Stimulated activated CD4-positive, alpha-beta T cell treated with anti-CD3 and anti-CD28 coated beads, Interleukin-15, amount 100 ng/mL, for 24 hours (primary cell): ENCODE measurements at regions not wholly inside any gene's neighbourhood (a gene's known extent, or its start where the extent isn't known, plus 50 kb on each side); places are given as distances from the start of the nearest gene placed in this dataset.
"Not testable (repeated sequence)": the region's sequence is repeated elsewhere in the genome, so short reads cannot be mapped to it uniquely, and the experiment has no call there.

Experiments
- DNase-seq: peaks from one replicate; pipeline ENCODE4 v3.0.0-alpha.2; 2020

DNA sequence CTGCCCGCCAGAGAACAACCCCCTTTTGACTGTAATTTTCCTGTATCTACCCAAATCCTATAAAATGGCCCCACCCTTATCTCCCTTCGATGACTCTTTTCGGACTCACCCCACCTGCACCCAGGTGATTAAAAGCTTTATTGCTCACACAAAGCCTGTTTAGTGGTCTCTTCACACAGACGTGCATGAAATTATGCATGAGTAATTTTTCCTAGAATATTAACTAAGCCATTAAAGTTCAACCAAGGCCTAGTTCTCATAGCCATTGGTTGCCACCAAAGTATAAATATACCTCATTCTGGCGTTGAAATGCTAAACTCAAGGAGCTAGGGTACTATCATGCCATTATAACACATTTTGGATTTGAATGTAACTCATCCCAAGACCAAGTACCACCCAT, 243.9 kb downstream of the ZNF608 start:
- no peak for DNase-seq

DNA sequence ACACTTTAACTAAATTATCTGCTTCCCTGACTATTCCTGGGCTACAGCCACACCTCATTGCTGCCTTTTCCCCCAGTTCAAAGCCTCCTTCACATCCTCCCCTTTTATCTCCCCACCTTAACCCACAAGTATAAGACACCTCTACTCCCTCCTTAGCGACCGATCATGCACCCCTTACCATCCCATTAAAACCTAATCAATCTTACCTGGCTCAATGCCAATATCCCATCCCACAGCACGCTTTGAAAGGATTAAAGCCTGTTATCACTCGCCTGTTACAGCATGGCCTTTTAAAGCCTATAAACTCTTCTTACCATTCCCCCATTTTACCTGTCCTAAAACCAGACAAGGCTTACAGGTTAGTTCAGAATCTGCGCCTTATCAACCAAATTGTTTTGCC, 246.6 kb downstream of the ZNF608 start:
- DNase-seq = not testable (repeated sequence)

DNA sequence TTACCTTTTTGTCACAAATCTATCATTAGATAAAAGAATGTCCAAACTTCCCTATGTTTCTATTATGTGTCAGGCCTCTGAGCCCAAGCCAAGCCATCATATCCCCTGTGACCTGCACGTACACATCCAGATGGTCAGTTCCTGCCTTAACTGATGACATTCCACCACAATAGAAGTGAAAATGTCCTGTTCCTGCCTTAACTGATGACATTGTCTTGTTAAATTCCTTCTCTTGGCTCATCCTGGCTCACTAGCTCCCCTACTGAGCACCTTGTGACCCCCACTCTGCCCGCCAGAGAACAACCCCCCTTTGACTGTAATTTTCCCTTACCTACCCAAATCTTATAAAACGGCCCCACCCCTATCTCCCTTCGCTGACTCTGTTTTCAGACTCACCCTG, 249.5 kb downstream of the ZNF608 start:
- not testable (repeated sequence) for DNase-seq

DNA sequence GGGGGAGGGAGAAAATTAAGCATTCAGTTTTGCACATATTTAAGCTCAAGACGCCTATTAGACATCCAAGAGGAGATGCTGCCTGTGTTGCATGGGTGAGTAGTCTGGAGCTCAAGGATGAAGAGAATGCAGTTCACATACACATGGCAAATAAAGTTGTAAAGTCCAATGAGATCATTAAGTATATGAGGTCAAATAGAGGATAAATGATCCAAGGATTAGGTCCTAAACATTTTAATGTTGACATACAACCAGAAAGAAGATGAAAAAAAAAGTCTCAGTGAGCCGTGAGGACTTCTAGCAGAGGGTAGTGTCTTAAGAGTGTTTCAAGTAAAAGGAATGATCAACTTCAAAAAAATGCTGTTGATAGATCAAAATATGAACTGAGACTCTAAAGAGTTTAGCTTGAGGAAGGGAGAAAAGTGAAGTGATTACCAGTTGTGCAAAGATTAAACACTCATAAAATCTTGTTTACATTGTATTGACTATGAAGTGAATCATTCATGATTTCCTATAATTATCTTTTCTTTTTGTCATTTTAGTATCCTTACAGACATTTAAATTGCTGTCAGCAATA, 251.8 kb downstream of the ZNF608 start:
- no peak for DNase-seq

DNA sequence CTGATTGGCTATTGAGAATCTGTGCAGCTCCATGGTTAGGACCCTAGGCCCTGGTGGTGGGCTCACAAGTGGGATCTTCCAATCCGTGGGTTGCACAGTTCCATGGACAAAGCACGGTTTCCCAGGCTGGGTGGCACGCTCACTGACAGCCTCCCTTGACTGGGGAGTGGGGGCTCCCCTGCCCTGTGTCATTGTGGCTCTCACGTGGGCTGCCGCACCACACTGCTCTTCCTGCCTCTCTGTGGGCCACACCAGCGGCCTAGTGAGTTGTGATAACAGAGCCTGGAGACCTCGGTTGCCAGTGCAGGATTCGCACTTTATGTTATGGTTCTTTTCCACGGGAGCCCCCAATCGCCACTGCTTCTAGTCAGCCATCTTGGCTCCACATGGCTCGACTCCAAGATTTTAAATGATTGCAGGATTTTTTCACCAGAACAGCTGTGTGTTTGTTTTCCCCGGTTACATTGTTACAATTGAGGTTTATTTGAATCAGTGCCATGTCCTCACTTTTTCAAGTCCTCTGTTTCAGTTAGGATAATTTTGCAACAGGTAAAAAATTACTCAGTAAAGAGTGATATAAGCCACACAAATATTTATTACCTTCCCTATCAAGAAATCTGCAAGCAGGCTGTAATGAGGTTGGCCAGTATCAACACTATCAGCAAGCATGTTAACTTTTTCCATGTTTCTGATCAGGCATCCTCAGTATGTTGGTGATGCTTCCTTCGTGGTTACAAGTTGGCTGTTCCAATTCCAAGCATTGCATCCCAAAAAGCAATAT, 253.8 kb downstream of the ZNF608 start:
- no peak for DNase-seq

DNA sequence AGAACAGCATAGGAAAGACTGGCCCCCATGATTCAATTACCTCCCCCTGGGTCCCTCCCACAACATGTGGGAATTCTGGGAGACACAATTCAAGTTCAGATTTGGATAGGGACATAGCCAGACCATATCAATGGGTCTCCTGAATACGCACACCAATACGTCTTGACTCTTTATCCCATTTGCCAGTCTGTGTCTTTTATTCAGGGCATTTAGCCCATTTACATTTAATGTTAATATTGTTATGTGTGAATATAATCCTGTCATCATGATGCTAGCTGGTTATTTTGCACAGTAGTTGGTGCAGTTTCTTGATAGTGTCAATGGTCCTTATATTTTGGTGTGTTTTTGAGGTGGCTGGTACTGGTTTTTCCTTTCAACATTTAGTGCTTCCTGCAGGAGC, 256.1 kb downstream of the ZNF608 start:
- DNase-seq = not testable (repeated sequence)

DNA sequence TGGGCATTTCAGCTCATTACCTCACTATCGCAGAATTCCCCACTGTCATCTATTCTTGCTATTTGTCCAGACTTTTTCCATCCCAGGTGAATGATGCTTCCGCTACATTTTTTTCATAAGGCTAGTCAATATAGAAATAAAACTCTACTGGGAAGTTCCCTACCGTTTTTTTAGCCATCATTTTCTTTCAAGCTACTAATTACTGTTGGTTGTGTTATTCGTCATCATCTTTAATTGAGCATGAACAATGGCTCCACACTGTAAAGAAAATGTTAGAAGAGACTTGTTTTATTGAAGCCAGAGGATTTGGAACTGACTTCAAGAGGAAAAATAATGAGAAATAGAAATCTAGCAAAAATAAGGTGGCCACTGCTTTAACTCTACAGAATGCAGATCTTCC, 265.0 kb downstream of the ZNF608 start:
- no peak for DNase-seq

DNA sequence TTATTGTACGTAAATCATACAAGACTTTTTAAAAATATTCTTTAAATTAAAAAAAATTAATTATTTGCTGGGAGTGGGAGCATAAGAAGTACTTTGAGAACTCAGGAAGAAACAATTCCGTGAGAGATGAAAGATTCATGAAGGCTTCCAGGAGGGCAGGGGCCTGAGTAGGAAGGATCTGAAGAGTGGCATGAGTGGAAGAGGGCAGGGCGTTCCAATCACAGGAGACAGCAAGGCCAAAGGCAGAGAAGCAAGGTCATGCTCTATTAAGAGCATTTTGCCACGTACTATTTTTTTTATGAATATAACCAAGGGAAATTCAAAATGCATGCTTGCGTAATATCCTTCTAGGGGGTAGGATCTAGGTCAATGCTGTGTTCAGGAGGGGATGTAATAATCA, 265.5 kb downstream of the ZNF608 start:
- DNase-seq = no peak

DNA sequence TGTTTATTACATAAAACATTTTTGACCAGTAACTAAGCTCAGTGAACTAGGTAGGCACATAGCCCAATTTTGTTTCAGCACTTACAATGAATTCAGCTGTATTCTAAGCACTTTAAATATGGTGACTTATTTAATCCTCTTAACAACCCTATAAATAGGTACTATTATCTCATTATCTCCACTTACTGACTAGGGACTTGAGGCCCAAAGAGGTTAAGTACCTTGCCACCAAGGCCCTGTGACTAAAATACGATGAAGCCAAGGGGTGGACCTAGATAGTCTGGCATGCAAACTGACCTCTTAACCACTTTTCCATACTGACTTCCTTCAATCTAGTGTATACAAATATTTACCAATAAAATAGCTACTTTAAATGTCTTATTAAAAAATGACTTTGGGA, 266.4 kb downstream of the ZNF608 start:
- DNase-seq = no peak

DNA sequence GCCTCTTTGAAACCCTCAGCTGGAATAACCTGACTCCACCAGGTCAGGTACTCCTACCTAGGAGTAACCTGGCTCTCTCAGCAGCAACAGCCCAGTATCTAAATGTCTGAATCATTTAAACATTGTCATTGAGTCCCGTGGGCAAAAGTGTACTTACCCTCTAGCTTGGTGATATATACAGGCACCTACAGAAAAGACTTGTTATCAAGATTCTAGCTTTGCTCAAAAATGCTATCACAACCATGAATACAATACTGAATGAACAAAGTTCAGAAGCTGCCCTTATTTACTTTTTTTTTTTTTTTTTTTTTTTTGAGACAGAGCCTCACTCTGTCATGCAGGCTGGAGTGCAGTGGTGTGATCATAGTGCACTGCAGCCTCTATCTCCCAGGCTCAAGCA, 268.2 kb downstream of the ZNF608 start:
- no peak for DNase-seq

DNA sequence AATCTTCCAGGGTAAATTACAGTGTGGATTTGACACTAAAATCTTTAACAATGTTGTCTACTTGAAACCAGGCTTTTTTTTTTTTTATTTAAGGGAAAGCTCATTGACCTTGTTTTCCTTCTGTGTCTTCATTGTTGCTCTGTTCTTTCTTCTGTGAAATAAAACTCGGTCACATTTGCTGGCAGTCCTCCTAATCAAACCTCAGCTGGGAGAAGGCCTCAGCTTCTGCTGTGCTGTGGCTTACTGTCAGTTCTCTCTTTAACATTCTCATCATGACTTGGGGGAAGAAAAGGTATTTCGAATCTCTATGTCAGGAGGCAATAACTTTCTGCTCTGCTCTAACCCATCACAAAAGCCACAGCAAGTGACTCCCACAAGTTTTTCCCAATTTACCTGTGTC, 268.9 kb downstream of the ZNF608 start:
- DNase-seq = no peak

DNA sequence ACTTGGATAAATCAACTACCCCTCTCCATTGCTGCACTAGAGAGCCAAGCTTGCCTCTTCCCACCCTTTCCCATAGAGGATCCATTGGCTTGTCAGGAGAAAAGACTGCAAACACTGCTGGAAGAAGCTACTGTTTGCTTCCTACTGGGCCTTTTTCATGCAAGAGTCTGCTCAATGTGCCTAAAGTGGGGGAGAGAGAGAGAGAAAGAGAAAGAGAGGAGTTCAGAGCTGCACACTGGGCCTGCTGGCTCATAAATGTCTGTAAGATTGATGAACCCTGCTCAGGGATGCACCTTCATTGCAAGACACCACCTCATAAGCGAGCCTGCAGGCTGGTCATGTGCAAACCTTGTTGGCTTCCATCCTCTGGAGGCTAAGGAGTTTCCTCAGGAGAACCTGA, 269.4 kb downstream of the ZNF608 start:
- no peak for DNase-seq

DNA sequence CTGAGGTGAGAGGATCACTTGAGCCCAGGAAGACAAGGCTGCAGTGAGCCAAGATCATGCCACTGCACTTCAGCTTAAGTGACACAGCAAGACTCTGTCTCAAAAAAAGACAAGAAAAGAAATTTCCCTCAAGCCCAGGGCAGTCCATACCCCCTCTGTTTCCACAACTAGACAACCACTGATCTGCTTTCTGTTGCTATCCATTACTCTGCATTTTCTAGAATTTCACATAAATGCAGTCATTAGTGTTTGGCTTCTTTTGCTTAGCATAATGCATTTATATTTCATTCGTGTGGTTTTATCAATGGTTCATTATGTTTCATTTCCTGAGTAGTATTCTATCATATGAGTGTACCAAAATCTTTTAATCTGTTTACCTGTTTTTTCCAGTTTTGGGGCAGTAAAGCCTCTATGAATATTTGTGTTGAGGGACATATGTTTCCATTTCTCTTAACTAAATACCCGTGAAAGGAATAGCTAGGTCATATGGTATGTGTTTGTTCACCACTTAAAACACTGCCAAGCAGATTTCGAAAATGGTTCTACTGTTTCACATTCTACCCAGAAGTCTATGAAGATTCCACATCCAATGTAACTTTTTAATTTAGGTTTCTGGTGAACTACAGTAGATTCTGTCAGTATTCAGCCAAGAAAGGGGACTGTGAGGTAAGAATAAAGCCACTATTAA, 271.8 kb downstream of the ZNF608 start:
- no peak for DNase-seq

DNA sequence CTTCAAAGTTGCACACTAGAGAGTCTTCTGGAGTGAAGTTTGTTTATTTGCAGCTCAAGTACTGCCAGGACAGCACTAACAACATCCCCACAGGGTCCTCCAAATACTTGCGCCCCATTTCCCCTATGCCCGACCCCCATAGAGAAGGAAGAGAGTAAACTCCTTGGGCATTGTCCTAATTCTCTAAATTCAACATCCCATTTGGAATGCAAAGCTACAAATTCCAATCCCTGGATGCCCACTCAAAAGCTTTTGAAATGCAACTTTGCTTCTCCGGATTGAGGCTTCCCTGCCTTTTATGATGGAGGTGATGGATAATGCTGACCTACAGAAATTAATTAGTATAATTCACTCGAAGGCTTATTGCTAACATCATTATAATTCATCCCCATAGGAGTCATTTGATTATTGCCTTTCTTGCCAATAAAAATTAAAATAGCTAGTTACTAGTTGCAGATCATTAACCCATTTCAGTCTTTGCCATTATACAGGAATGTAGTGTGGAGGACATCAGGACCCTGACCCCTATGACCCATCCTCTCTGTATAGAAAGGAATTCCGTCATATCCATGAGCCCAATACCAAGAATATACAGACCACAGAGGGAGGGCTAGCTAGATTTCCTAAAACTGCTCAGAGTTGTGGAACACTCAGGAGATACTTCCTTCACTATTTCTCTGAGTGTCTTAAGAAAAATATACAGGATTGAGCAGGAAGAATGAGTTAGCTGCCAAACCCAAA, 277.6 kb downstream of the ZNF608 start:
- DNase-seq = no peak

DNA sequence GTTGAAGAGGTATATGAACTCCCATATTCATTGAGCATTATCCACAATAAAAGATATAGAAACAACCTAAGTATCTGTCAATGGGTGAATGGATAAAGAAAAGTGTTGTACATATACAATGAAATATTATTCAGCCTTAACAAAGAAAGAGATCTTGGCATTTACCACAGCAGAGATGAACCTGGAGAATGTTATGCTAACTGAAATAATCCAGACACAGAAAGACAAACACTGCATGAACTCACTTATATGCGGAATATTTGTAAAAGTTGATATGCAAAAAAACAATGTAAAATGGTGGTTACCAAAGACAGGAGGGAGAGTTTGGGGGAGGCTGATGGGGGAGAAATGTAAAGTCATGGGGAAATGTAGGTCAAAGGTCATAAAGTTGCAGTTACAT, 278.7 kb downstream of the ZNF608 start:
- DNase-seq = no peak

DNA sequence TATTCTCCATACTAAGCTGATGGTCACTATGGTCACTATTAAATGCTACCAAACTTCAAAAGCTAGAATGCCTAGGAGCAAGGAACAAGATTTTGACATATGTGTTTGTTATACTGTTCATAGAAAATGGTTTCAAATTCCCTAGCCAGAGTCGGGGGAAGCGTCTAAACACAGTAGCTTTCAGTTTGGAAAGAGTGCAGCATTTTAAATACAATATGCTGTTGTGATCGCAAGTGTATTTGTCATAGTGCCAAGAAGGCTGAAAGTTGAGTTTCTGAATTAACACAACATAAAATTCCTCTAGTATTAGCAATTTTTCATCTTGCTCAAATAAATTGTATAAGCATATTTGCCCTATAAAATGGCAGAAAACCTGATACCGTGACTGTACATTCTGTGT, 280.4 kb downstream of the ZNF608 start:
- DNase-seq = no peak

DNA sequence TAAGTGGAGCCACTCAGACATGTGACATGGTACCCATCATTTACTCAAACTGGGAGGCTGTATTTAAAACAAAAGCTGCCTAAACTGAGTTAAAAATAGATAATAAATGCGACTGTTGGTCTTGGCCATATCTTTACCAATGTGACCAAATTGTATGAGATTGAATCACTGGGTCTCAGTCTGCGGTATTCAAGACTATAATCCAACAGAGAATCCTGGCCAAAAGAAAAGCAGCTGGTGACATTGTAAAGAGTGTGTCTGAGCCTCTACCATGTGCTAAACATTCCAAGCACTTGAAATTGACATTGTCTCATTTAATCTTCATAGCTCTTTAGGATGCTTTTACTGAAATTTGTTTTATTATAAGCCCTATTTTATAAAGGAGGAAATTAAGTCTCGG, 282.6 kb downstream of the ZNF608 start:
- no peak for DNase-seq

DNA sequence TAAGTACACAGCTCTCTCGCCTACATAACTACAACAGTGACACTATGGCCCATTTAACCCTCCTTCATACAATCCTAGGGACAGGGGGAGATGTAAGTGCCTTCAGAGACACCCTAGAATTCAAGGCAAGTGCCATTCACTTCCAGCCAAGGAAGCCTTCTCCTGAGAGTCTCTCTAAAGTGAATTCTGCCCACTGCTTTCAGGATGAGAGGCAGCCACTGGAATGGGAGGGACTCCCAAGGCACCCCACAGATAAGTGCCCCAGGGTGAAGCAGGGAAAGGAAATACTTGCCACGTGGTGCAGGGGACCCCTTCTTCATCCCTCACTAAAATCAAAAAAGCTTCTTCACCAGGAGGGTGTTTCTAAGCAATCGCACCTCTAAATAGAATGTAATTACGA, 283.7 kb downstream of the ZNF608 start:
- DNase-seq = no peak

DNA sequence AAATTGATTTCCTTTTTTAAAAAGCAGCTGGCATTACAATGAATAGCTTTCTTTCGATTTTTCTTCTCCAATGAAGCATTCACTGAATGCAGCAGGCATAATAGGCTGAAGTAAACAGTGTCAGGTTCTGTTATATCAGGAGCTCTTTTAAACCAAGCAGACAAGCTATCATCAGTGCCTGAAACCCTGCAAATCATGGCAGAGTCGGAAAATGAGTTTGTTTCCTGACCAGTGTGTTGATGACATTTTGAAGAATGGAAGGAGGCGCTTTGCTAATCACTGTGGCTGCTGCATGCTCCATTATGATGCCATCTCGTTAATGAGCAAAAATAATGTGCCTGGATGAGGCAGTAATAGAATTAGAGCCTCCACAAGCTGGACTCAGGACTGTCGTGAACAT, 284.5 kb downstream of the ZNF608 start:
- DNase-seq = no peak

DNA sequence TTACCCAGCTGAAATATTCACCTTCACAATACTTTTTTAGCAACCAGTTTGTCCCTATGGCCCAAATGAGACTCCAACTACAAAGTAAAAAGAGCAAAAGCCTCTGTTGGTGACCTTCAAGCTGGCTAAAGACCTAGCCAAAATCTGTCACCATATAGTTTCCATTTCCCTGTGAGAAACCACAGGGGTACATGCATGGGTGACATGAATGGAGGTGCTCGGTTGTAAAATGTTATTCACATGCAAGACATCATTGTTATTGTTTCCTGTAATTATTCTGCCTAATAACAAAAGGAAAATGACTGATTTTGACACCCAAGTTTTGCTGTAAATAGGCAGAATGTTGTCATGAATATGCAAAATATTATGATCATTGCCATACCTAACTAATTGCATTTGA, 285.3 kb downstream of the ZNF608 start:
- no peak for DNase-seq

DNA sequence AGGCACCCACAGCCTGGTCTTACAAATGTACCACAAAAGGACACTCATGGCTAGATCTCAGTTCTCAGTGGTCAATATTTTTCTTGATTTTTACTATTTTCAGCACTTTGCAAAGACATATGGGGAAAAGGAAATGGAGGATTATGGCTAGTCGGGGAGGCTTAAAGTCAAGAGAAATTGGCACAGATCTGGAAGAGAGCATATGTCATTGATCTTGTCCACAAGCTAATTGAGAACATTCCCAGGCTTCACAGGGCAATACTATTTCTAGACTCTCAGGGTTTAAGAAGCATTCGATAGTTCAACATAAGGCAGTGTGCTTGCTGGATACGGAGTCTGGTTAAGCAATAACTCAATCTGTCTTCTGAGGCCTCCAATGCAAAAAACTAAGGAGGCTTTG, 285.8 kb downstream of the ZNF608 start:
- no peak for DNase-seq

DNA sequence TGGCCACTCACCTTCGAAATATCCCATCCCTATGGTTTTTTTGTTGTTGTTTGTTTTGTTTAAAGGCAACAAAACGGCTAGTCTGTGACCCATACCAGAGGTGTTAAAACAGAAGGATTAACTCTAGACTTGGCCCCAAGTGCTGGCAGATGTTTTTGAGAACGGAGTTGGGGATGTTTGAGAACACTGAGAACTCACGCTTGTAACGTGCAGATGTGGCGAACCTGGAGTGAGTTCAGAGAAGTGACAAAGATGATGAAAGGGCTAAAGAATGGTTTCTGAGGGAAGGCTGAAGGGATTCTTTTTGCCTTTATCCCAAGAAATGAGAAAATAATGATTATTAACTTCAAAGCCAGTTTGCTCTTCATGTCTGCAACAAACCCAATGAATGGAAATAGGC, 286.5 kb downstream of the ZNF608 start:
- no peak for DNase-seq

DNA sequence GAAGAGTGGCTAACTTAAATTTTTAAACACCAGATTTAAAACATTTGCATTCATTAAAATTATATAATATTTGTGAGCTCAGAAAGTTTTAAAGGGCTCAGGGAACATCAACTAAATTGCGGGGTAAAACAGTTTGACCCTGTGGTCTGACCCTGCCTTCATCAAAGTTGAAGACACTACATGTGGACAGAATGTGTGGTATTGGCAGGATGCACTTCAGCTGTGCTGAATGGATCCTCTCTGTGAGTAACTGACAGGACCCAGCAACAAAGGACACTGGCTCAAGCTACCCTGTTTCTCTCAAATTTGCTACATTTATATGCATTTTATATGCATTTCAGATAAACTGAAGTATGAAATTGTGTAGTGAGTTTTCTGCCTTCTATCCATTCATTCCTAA, 288.5 kb downstream of the ZNF608 start:
- DNase-seq = no peak

DNA sequence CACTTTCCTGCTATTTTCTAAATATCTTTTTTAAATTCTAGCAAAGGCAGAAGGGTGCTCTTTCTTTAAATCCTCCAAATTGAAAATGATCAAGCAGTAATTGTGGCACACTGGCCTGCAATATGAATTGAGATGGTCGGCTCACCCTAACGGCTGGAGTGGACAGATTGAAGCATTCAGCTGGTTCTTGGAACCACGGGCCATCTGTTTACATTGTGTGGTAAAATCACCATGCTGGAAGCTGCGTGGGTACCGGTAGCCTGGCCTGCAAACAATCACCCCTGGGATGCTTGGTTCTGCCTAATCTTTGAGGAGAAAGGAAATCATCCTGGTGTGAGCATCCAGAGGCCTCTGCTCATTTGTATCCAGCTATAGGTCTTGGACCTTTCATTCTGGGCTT, 289.3 kb downstream of the ZNF608 start:
- DNase-seq = no peak
